ENCODE measurements at regions not wholly inside any gene's neighbourhood (a gene's known extent, or its start where the extent isn't known, plus 50 kb on each side); places are given as distances from the start of the nearest gene placed in this dataset.
"Not testable (repeated sequence)": the region's sequence is repeated elsewhere in the genome, so short reads cannot be mapped to it uniquely, and the experiment has no call there.

- no peak for TF ChIP-seq CTCF (IDR thresholded peaks at IDR 0.05; ENCODE audit: low read depth, low read length, missing control alignments)
- no peak for DNase-seq (ENCODE audit: low read depth)
- no peak overlapping the region for H3K4me3 ChIP-seq (ENCODE audit: low read depth, low read length)
Observed at GRCh38 chr5:118479285-118479684, 509.1 kb downstream of the DTWD2 start.

GRCh38 chr5:118478852-118479251, 509.5 kb downstream of the DTWD2 start:
- no peak for DNase-seq (ENCODE audit: low read depth)

GRCh38 chr5:118468085-118468484, 520.3 kb downstream of the DTWD2 start:
- no peak for TF ChIP-seq CTCF (IDR thresholded peaks at IDR 0.05; ENCODE audit: low read depth, low read length, missing control alignments)
- no peak for DNase-seq (ENCODE audit: low read depth)

More at GRCh38 chr5:118478852-118479251, 509.5 kb downstream of the DTWD2 start:
- H3K4me3 ChIP-seq (ENCODE audit: low read depth, low read length) = no peak overlapping the region
- TF ChIP-seq CTCF (IDR thresholded peaks at IDR 0.05; ENCODE audit: low read depth, low read length, missing control alignments) = no peak

GRCh38 chr5:118467103-118467502, 521.2 kb downstream of the DTWD2 start:
- no peak overlapping the region for H3K4me3 ChIP-seq (ENCODE audit: low read depth, low read length)
- no peak for DNase-seq (ENCODE audit: low read depth)
- no peak for TF ChIP-seq CTCF (IDR thresholded peaks at IDR 0.05; ENCODE audit: low read depth, low read length, missing control alignments)

More at GRCh38 chr5:118468085-118468484, 520.3 kb downstream of the DTWD2 start:
- no peak overlapping the region for H3K4me3 ChIP-seq (ENCODE audit: low read depth, low read length)

- TF ChIP-seq CTCF (IDR thresholded peaks at IDR 0.05; ENCODE audit: low read depth, low read length, missing control alignments) = no peak
- no peak for DNase-seq (ENCODE audit: low read depth)
Observed at GRCh38 chr5:118466418-118466817, 521.9 kb downstream of the DTWD2 start.

GRCh38 chr5:118462276-118462675, 526.1 kb downstream of the DTWD2 start:
- DNase-seq (ENCODE audit: low read depth); H3K4me3 ChIP-seq (ENCODE audit: low read depth, low read length): not testable (repeated sequence)

More at GRCh38 chr5:118466418-118466817, 521.9 kb downstream of the DTWD2 start:
- H3K4me3 ChIP-seq (ENCODE audit: low read depth, low read length) = no peak overlapping the region

- TF ChIP-seq CTCF (IDR thresholded peaks at IDR 0.05; ENCODE audit: low read depth, low read length, missing control alignments) = no peak
Observed at GRCh38 chr5:118461436-118461835, 526.9 kb downstream of the DTWD2 start.

More at GRCh38 chr5:118461436-118461835, 526.9 kb downstream of the DTWD2 start:
- DNase-seq (ENCODE audit: low read depth) = no peak
- no peak overlapping the region for H3K4me3 ChIP-seq (ENCODE audit: low read depth, low read length)
